Stimulated activated CD8-positive, alpha-beta memory T cell treated with anti-CD3 and anti-CD28 coated beads, Interleukin-15, amount 100 ng/mL, for 4 hours (primary cell): ENCODE measurements at regions not wholly inside any gene's neighbourhood (a gene's known extent, or its start where the extent isn't known, plus 50 kb on each side); places are given as distances from the start of the nearest gene placed in this dataset.

Experiments
- DNase-seq, 2 donors: peaks; one replicate each; pipeline ENCODE4 v3.0.0-alpha.2; 2020; ENCODE audit warnings: low read depth in 2 of 2

DNA sequence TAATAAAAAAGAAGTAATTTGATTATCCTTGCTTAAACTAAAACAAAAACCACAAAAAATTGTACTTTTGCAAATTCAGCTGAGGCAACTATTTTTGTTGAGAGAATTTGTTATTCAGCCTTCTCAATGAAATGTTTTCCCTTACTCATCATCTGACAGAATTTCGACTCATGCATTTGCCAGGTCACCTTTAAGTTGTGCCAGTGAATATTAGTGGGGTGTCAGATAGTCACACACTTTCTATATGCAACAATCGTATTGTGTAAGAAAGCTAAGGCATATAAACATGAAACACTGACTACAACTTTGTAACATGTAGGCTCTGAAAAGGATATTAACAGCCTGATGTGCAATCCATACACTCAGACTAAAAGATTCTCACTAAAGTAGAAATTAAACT, 1653.1 kb upstream of the SLC39A10 start:
- no peak for DNase-seq

DNA sequence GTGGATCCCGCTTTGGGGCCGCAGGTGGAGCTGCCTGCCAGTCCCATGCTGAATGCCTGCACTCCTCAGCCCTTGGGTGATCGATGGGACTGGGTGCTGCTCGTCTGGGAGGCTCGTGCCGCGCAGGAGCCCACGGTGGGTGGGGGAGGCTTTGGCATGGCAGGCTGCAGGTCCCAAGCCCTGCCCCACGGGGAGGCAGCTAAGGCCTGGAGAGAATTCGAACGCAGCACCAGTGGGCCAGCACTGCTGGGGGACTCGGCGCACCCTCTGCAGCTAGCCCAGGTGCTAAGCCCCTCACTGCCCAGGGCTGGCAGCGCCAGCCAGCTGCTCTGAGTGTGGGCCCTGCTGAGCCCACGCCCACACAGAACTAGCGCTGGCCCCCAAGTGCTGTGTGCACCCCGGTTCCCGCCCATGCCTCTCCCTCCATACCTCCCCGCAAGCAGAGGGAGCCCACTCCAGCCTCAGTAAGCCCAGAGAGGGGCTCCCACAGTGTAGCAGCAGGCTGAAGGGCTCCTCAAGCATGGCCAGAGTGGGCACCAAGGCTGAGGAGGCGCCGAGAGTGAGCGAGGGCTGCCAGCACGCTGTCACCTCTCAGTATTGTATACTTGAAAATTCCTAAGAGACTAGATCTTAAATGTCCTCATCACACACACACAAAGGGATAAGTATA, 1654.2 kb upstream of the SLC39A10 start:
- no peak for DNase-seq

GRCh38 chr2:193990868-193991267, 1666.2 kb upstream of the SLC39A10 start:
- DNase-seq, result no peak

DNA sequence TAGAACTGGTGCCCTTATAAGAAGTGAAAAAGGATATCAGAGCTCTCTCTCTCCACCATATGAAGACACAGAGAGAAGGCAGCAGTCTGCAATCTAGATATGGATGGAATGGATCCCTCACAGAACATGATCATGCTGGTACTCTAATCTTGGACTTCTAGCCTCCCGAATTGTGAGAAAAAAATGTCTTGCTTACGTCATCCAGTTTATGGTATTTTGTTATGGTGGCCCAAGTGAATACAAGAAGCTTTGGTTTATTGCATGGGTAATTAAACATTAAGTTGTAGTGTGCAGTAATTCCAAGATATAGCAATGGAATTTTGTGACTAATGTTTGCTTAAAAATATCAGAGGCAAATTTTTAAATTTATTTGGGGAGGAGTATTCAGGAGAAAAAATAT, 1667.4 kb upstream of the SLC39A10 start:
- DNase-seq, result no peak

DNA sequence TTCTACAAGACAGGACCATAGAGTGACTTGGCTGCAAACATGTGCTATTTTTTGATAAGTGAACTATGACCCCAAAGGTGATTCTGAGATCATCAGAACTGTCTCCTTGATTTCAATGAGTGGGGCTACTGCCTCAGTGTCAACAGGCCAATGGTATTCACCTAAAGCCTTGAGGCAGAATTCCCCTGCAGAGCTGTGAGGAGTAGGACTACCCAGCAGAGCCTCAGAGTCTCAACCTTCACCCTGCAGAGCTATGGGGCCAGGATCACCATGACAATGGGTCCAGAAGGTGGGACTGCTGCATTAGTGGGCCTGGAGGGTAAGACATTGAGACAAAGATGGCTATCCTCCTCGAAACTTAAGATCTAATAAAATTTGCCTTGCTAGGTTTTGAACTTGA, 1668.2 kb upstream of the SLC39A10 start:
- DNase-seq, result no peak

DNA sequence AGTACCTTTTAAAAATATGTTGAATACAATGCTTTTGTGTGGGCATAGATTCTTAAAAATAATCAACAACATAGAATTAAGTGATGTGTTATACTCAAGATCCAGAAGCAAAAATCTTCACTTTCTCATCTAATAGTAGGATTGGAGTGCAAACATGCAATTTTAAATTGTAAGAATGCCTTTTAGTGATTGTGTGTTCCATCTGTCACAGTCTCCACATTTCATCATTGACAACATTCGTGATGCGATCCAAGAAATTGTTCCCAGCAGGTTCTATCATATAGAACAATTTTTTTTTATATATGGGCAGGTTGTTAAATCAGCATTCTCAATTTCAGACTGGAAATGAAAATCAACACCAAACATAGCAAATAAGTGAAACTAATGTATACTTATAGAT, 1671.8 kb upstream of the SLC39A10 start:
- no peak for DNase-seq

DNA sequence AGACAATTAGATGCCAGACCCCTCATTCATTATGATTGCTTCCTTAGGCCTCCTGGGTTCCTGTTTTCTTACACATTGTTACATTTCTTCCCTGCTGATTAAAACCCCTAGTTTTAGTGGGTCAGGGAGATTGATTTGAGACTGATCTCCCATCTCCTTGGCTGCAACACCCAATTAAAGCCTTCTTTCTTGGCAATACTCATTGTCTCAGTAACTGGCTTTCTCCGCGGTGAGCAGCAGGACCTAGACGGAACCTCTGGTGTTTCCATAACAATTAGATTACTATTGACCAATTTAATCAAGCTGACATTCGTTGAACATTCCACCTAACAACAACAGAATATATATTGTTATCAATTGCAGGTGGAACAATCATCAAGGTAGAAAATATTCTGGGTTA, 1676.4 kb upstream of the SLC39A10 start:
- no peak for DNase-seq

GRCh38 chr2:193973781-193974180, 1683.2 kb upstream of the SLC39A10 start:
- no peak for DNase-seq

- no peak for DNase-seq
These were observed 1690.4 kb upstream of the SLC39A10 start for GRCh38 chr2:193966590-193966989.

DNA sequence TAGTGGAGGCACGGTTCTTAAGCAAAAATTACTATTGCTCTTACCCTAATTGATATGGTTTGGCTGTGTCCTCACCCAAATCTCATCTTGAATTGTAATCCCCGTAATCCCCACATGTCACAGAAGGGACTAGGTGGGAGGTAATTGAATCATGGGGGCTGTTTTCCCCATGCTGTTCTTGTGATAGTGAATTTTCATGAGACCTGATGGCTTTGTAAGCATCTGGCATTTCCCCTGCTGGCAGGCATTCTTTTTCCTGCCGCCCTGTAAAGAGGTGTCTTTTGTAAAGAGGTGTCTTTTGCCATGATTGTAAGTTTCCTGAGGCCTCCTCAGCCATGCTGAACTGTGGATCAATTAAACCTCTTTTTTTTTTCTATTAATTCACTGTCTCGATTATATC, 1691.8 kb upstream of the SLC39A10 start:
- DNase-seq, result no peak

DNA sequence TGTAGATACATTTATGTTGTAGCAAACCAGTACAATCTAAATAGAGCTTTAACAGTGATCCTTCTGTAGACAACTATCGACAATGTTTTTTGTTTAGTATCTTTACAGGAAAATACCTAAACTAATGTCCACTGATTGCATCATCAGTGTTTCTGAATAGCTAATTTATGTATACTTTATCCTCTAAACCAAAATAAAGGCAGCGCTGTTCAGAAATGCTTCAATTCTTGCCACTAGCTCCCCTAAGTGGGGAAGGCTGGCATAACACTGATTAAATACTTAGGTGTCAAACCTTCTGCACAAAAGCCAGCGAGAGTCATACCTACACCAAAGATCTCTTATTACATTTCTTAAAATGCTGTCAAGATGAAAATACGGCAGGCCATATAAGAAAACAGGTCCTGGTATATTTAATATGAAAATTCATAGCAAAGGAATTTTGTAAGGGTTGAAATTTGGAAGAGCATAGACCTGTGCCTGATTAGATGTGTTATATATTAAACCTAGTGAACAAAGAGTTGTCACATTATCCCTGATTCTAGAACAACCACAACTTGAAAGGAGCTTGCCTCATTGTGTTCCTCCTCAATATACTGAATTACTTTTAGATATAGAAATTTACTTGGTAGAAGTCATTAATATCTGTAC, 1693.4 kb upstream of the SLC39A10 start:
- DNase-seq, result no peak

- DNase-seq, result no peak
These were observed 1710.2 kb upstream of the SLC39A10 start for GRCh38 chr2:193946806-193947205.

DNA sequence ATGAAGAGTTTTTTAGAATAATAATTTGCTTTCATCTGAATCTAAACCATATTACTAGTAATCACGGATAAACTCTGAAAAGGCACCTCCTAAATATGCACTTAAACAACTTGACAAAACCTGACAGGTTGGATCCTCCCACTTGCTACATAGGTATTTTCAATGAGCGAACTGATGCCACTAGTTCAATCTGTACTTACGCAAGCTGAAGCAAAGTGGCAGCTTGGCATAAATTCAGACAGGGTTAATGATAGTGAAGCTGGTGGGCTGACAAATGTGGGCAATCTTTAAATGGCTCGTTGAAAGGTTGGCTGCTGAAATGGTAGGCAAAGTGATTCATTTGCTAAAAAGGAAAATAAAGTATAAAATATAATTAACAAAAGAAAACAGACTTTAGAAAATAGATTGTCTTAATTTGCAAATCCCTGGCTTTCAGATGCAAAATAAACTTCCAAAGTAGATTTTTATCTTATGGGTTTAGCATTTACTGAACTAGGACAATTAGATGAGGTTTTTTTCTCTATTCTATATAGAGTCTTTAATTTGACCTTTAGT, 1713.5 kb upstream of the SLC39A10 start:
- no peak for DNase-seq

GRCh38 chr2:193935114-193935513, 1721.9 kb upstream of the SLC39A10 start:
- DNase-seq, result no peak

- no peak for DNase-seq
These were observed 1727.9 kb upstream of the SLC39A10 start for GRCh38 chr2:193929131-193929530.

- no peak for DNase-seq
These were observed 1712.8 kb upstream of the TMEFF2 start for GRCh38 chr2:193907561-193907960.

DNA sequence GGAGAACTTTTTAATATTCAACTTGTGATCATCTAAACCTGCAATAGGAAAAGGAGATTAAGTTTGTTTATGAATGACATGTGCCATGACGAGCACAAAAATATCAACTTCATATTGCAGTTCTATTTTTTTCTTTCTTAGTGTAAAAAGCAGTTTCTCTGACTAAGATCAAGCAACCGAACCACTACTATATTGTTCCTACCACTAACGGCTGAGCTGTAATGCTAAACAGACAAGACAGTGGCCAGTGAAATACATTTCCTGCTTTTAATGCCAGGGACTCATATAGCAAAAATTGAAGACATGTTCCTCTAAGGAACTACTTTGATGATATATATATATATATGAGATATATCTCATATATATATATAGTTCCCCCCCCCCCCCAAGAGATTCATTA, 1705.6 kb upstream of the TMEFF2 start:
- no peak for DNase-seq

DNA sequence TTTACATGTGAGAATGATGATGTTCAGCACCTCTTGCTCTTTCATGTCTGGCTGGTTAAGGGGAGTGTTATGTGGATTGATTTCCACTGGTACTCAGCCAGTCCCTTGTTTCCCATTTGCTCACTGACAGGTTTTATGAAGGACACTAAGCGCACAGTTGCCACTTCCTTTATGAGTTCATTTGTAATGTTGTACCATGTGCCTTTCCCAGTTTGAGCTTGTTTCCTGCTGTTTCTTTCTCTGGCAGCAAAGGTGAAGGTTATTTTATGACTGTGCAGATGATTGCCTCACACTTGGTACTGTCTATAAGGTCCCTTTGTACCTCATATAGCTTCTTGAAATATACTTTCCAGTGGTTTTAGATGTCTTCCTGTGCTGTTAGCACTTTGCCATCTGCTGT, 1700.5 kb upstream of the TMEFF2 start:
- no peak for DNase-seq

GRCh38 chr2:193894081-193894480, 1699.3 kb upstream of the TMEFF2 start:
- no peak for DNase-seq

DNA sequence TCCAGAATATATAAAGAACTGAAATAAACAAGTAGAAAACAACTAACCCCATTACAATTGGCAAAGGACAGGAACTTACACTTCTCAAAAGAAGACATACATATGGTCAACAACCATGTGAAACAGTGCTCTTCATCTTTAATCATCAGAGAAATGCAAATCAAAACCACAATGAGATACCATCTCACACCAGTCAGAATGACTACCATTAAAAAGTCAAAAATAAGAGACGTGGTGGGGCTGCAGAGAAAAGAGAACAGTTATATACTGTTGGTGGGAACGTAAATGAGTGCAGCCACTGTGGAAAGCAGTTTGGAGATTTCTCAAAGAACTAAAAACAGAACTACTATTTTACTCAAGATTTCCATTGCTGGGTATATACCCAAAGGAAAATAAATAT, 1696.3 kb upstream of the TMEFF2 start:
- no peak for DNase-seq

- no peak for DNase-seq
These were observed 1690.7 kb upstream of the TMEFF2 start for GRCh38 chr2:193885419-193885818.

DNA sequence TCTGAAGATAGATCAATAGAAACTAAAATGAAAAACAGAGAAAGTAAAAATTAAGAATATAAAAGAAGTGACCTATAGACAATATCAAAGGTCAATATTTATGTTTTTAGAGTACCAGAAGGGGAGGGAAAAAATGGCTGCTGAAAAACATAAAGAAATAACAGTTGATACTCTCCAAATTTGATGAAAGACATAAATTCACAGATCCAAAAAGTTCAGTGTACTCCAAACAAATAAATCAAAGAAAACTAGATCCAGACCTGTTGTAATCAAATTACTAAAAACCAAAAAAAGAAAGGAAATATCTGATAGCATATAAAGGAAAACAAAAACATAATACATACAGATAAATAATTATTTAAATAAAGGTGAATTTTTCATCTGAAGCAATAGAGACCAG, 1689.1 kb upstream of the TMEFF2 start:
- DNase-seq, result no peak

DNA sequence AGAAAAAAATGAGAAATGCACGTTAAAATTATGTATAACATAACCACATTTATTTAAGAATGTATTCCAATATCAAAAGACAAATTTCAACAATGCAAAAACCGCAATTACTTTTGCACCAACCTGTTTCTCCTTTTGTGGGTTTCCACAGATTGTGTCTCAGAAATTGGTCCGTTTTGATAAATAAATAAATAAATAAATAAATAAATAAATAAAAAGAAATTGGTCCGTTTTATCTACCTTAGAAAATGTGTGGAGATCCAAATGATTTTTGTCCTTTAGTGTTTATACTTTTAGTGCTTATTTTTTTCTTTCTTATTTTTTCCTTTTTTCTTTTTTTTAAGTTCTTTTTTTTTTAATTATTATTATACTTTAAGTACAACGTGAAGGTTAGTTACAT, 1682.2 kb upstream of the TMEFF2 start:
- no peak for DNase-seq

DNA sequence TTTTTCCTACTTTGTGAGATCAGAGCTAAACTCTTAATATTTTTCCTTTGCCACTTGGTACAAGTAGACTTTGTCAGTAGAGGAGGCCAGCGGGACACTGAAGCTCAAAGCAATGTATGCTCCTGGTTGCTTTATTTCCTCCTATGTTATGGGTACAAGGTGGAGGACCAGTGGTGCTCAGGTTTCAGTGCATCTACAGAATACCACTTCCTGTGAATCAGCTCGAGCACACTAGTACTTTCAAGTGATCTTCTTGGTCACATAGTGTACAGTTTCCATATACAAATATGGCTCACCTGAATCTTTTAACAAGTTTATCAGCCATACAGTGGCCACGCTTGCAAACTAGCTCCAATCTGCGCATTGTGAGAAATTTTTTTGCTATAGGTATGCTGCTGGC, 1674.8 kb upstream of the TMEFF2 start:
- no peak for DNase-seq
